Mucosa of descending colon (tissue), 3 donors: ENCODE measurements at regions not wholly inside any gene's neighbourhood (a gene's known extent, or its start where the extent isn't known, plus 50 kb on each side); places are given as distances from the start of the nearest gene placed in this dataset.

ENCODE experiments used
- ATAC-seq: fragments of 200-7000 bp; cut with Tn5 transposase; one replicate; pipeline ENCODE4 v1.9.1; 2020; ENCODE audit warnings: mild to moderate bottlenecking, moderate library complexity
- DNase-seq, 3 donors: peaks; one replicate each; pipeline ENCODE4 v3.0.0-alpha.2; 2020
- H3K36me3 ChIP-seq: fragments of 200-600 bp; one replicate; pipeline ENCODE4 v1.8.0; 2021; ENCODE audit warnings: low read depth, mild to moderate bottlenecking
- H3K4me1 ChIP-seq: fragments of 200-600 bp; one replicate; pipeline ENCODE4 v1.8.0; 2021; ENCODE audit warnings: low read depth, mild to moderate bottlenecking
- H3K4me3 ChIP-seq: fragments of 200-600 bp; one replicate; pipeline ENCODE4 v1.8.0; 2021; ENCODE audit warnings: mild to moderate bottlenecking
- H3K9me3 ChIP-seq: fragments of 200-600 bp; one replicate; pipeline ENCODE4 v1.8.0; 2021; ENCODE audit warnings: mild to moderate bottlenecking
- CTCF ChIP-seq: fragments of 200-600 bp; IDR thresholded peaks from one replicate; pipeline ENCODE4 v1.8.0; 2022; ENCODE audit warnings: antibody characterized with exemption, mild to moderate bottlenecking
- intact Hi-C, 2 donors: fragments of 100-400 bp; cut with DNase I in 1 of 2; cut with micrococcal nuclease in 1 of 2; formaldehyde crosslinking; loops; one replicate each; pipeline versions ENCODE4 v1.11.0 to v1.11.1; 2022; cut with DNase I, micrococcal nuclease
- donor health status: DM: no; HTN: no; CAD: no; lungs with moderate emphysema.
- donor health status: DM: no; HTN: no; CAD: no.
- donor health status: DM: no; HTN: yes; CAD: no.

- no peak for DNase-seq
- no peak overlapping the region for H3K4me3 ChIP-seq
- H3K4me1 ChIP-seq: no peaks in the 10 kb centered on the region
- TF ChIP-seq CTCF: no peak
- intact Hi-C loops: no loop called here
- no peak for ATAC-seq
- no peaks in the 10 kb centered on the region for H3K9me3 ChIP-seq
- H3K36me3 ChIP-seq: no peaks in the 10 kb centered on the region
Observed at GRCh38 chr5:121151534-121151933, 687.4 kb downstream of the PRR16 start.

DNA sequence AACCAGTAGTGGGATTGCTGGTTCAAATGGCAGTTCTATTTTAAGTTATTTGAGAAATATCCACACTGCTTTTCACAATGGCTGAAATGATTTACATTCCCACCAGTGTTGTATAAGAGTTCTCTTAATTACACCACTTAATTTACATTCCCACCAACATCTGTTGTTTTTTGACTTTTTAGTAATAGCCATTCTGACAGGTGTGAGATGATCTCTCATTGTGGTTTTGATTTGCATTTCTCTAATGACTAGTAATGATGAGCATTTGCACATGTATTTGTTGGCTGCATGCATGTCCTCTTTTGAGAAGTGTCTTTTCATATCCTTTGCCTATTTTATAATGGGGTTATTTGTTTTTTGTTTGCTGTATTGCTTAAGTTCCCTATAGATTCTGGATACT, 688.3 kb downstream of the PRR16 start:
- TF ChIP-seq CTCF: no peak
- Histone ChIP-seq H3K9me3 (no peaks in the 10 kb centered on the region), H3K4me1 (no peaks in the 10 kb centered on the region), H3K4me3 (no peak overlapping the region), H3K36me3 (no peaks in the 10 kb centered on the region)
- DNase-seq (no peak), ATAC-seq (no peak)
- intact Hi-C loops: no loop called here

- H3K9me3 ChIP-seq: no peaks in the 10 kb centered on the region
- TF ChIP-seq CTCF: no peak
- no peaks in the 10 kb centered on the region for H3K36me3 ChIP-seq
- intact Hi-C loops: no loop called here
- DNase-seq (no peak), ATAC-seq (no peak)
- H3K4me1 ChIP-seq: no peaks in the 10 kb centered on the region
- H3K4me3 ChIP-seq: no peak overlapping the region
Observed at GRCh38 chr5:121156565-121156964, 692.5 kb downstream of the PRR16 start.

- H3K9me3 ChIP-seq: no peaks in the 10 kb centered on the region
- intact Hi-C loops: no loop called here
- no peak overlapping the region for H3K4me3 ChIP-seq
- H3K36me3 ChIP-seq: no peaks in the 10 kb centered on the region
- DNase-seq (no peak), ATAC-seq (no peak)
- TF ChIP-seq CTCF: no peak
- H3K4me1 ChIP-seq: no peaks in the 10 kb centered on the region
Observed at GRCh38 chr5:121158451-121158850, 693.2 kb upstream of the FTMT start.

DNA sequence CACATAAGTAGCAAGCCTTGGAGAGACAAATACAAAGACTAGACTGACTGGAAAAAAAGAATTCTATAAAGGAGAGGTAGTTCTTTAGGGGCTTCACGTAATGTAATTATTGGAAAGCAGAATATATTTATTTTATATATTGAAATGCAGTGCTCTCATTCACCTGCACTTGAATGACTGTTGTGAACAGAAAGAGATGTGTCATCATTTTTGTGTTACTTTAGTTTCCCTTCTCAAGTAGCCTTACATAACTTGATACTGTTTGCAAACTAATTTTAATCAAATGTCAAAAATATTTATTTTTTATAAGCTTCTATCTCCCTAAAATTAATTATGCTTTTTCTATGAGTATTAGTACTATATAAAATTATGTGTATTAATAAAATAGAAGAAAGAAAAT, 691.1 kb upstream of the FTMT start:
- intact Hi-C loops: no loop called here
- Histone ChIP-seq H3K4me1 (no peaks in the 10 kb centered on the region), H3K4me3 (no peak overlapping the region), H3K9me3 (no peaks in the 10 kb centered on the region), H3K36me3 (no peaks in the 10 kb centered on the region)
- no peak for ATAC-seq
- TF ChIP-seq CTCF: no peak
- no peak for DNase-seq

- Histone ChIP-seq H3K36me3 (no peaks in the 10 kb centered on the region), H3K4me1 (no peaks in the 10 kb centered on the region), H3K9me3 (no peaks in the 10 kb centered on the region), H3K4me3 (no peak overlapping the region)
- TF ChIP-seq CTCF: no peak
- intact Hi-C loops: no loop called here
- no peak for DNase-seq
- no peak for ATAC-seq
Observed at GRCh38 chr5:121164632-121165031, 687.0 kb upstream of the FTMT start.
